PFSK-1 (cell line): ENCODE measurements at regions not wholly inside any gene's neighbourhood (a gene's known extent, or its start where the extent isn't known, plus 50 kb on each side); places are given as distances from the start of the nearest gene placed in this dataset.

Experiments
- POLR2AphosphoS5 ChIP-seq: IDR thresholded peaks from 2 replicates; pipeline ENCODE4 v1.6.1; 2012; ENCODE audit warnings: low read depth, mild to moderate bottlenecking, control low read depth, low read length, moderate library complexity
- REST ChIP-seq, 2 experiments: IDR thresholded peaks; 2 replicates each; pipeline versions ENCODE4 v1.6.1 to v1.8.0; 2011 to 2012; ENCODE audit warnings: low read depth in 2 of 2, low read length in 2 of 2, control low read depth in 1 of 2, inconsistent platforms in 1 of 2, mild to moderate bottlenecking in 1 of 2, moderate library complexity in 1 of 2; ENCODE audit not compliant: insufficient read depth in 1 of 2
- SIN3A ChIP-seq: IDR thresholded peaks from 2 replicates; pipeline ENCODE4 v1.6.1; 2012; ENCODE audit warnings: mild to moderate bottlenecking, low read length, moderate library complexity, borderline replicate concordance; ENCODE audit not compliant: insufficient read depth
- TAF1 ChIP-seq: IDR thresholded peaks from 2 replicates; pipeline ENCODE4 v1.6.1; 2012; ENCODE audit warnings: low read length, control low read depth, borderline replicate concordance; ENCODE audit not compliant: insufficient read depth

- TF ChIP-seq REST (IDR thresholded peaks at IDR 0.05; ENCODE audit: insufficient read depth in 1 of 2, low read depth in 2 of 2, low read length in 2 of 2), result no peak
- no peak for TF ChIP-seq SIN3A
- no peak for TF ChIP-seq POLR2AphosphoS5
- TF ChIP-seq TAF1, result no peak
Observed at GRCh38 chr15:39078026-39078425, 502.9 kb upstream of the THBS1 start.
